GM23338 (cell line): ENCODE measurements at regions not wholly inside any gene's neighbourhood (a gene's known extent, or its start where the extent isn't known, plus 50 kb on each side); places are given as distances from the start of the nearest gene placed in this dataset.

Experiments used
- ATAC-seq: fragments of 200-7000 bp; cut with Tn5 transposase; 3 replicates; pipeline ENCODE4 v1.9.1; 2020
- DNase-seq: peaks from one replicate; pipeline ENCODE4 v3.0.0-alpha.2; 2015; ENCODE audit warnings: low spot score
- H2AFZ ChIP-seq: fragments of 200-600 bp; sonication (generic); 2 replicates; pipeline ENCODE4 v1.8.0; 2016; ENCODE audit warnings: antibody characterized with exemption, mild to moderate bottlenecking, moderate library complexity
- H3F3A ChIP-seq: fragments of 200-600 bp; sonication (generic); replicated peaks from 2 replicates; pipeline ENCODE4 v1.8.0; 2017; ENCODE audit warnings: antibody characterized with exemption, mixed run types, low read depth
- H3K27ac ChIP-seq: fragments of 200-600 bp; sonication (generic); 2 replicates; pipeline ENCODE4 v1.6.1; 2016; ENCODE audit warnings: low read depth
- H3K27me3 ChIP-seq: fragments of 200-600 bp; sonication (generic); 2 replicates; pipeline ENCODE4 v1.8.0; 2016; ENCODE audit warnings: mild to moderate bottlenecking, mixed run types, moderate library complexity; ENCODE audit not compliant: insufficient read depth
- H3K36me3 ChIP-seq: fragments of 200-600 bp; sonication (generic); 2 replicates; pipeline ENCODE4 v1.8.0; 2016; ENCODE audit warnings: mild to moderate bottlenecking; ENCODE audit not compliant: insufficient read depth
- H3K4me1 ChIP-seq: fragments of 200-600 bp; sonication (generic); 2 replicates; pipeline ENCODE4 v1.8.0; 2016; ENCODE audit warnings: mild to moderate bottlenecking, moderate library complexity; ENCODE audit not compliant: insufficient read depth
- H3K4me2 ChIP-seq: fragments of 200-600 bp; sonication (generic); 2 replicates; pipeline ENCODE4 v1.7.1; 2017; ENCODE audit warnings: mixed run types
- H3K4me3 ChIP-seq: fragments of 200-600 bp; sonication (generic); 2 replicates; pipeline ENCODE4 v1.6.1; 2016; ENCODE audit warnings: mixed run types
- H3K79me2 ChIP-seq: fragments of 200-600 bp; sonication (generic); replicated peaks from 2 replicates; pipeline ENCODE4 v1.8.0; 2017; ENCODE audit warnings: mild to moderate bottlenecking; ENCODE audit not compliant: insufficient read depth
- H3K9me2 ChIP-seq: fragments of 200-600 bp; sonication (generic); 2 replicates; pipeline ENCODE4 v1.8.0; 2017; ENCODE audit not compliant: insufficient read depth
- H4K20me1 ChIP-seq: fragments of 200-600 bp; sonication (generic); replicated peaks from 2 replicates; pipeline ENCODE4 v1.8.0; 2017; ENCODE audit warnings: mild to moderate bottlenecking; ENCODE audit not compliant: insufficient read depth
- H3K27ac Mint-ChIP-seq: 2 replicates; pipeline ENCODE4 v1.8.0; 2020; ENCODE audit warnings: inconsistent platforms, mild to moderate bottlenecking, moderate library complexity, mixed read lengths
- H3K27me3 Mint-ChIP-seq: 3 replicates; pipeline ENCODE4 v1.8.0; 2022; ENCODE audit warnings: low read depth, mild to moderate bottlenecking, moderate library complexity, mixed read lengths, inconsistent platforms; ENCODE audit not compliant: insufficient read depth, poor library complexity
- H3K36me3 Mint-ChIP-seq: 3 replicates; pipeline ENCODE4 v1.8.0; 2021; ENCODE audit warnings: low read depth, mild to moderate bottlenecking, inconsistent platforms, moderate library complexity, mixed read lengths
- H3K4me1 Mint-ChIP-seq: 3 replicates; pipeline ENCODE4 v1.8.0; 2020; ENCODE audit warnings: mild to moderate bottlenecking, inconsistent platforms, mixed read lengths
- H3K4me3 Mint-ChIP-seq: 3 replicates; pipeline ENCODE4 v1.8.0; 2021; ENCODE audit warnings: moderate library complexity, mild to moderate bottlenecking, inconsistent platforms, mixed read lengths
- H3K9me3 Mint-ChIP-seq: 3 replicates; pipeline ENCODE4 v1.8.0; 2020; ENCODE audit warnings: moderate library complexity, mild to moderate bottlenecking, inconsistent platforms, mixed read lengths
- JUNB ChIP-seq: IDR thresholded peaks from one replicate; pipeline ENCODE4 v1.6.1; 2016; ENCODE audit warnings: antibody characterized with exemption; ENCODE audit not compliant: unreplicated experiment
- NANOG ChIP-seq: IDR thresholded peaks from 2 replicates; pipeline ENCODE4 v1.6.1; 2016; ENCODE audit warnings: antibody characterized with exemption, borderline replicate concordance
- POLR2AphosphoS5 ChIP-seq: IDR thresholded peaks from 2 replicates; pipeline ENCODE4 v1.6.1; 2016; ENCODE audit warnings: antibody characterized with exemption, low read depth
- STAT1 ChIP-seq: IDR thresholded peaks from one replicate; pipeline ENCODE4 v1.6.1; 2016; ENCODE audit warnings: antibody characterized with exemption; ENCODE audit not compliant: unreplicated experiment
- TF ChIP-seq, protein P1 (sequence below), 2 experiments: fragments of 200-600 bp in 1 of 2; sonication (generic) in 1 of 2; conservative IDR thresholded peaks; 2 replicates each; pipeline versions ENCODE4 v1.5.1 to v1.6.1; 2016 to 2017; ENCODE audit warnings: antibody characterized with exemption in 2 of 2, low read depth in 2 of 2, mild to moderate bottlenecking in 2 of 2, moderate library complexity in 1 of 2
- TF ChIP-seq, protein P2 (sequence below): IDR thresholded peaks from 2 replicates; pipeline ENCODE4 v1.6.1; 2016; ENCODE audit warnings: antibody characterized with exemption
- TF ChIP-seq, protein P3 (sequence below): IDR thresholded peaks from one replicate; pipeline ENCODE4 v1.6.1; 2018; ENCODE audit warnings: antibody characterized with exemption; ENCODE audit not compliant: unreplicated experiment
- TF ChIP-seq, protein P4 (sequence below): fragments of 250-450 bp; sonication (Bioruptor Pico); IDR thresholded peaks from 2 replicates; pipeline ENCODE4 v1.5.0; 2020; ENCODE audit warnings: mild to moderate bottlenecking, moderate library complexity

DNA sequence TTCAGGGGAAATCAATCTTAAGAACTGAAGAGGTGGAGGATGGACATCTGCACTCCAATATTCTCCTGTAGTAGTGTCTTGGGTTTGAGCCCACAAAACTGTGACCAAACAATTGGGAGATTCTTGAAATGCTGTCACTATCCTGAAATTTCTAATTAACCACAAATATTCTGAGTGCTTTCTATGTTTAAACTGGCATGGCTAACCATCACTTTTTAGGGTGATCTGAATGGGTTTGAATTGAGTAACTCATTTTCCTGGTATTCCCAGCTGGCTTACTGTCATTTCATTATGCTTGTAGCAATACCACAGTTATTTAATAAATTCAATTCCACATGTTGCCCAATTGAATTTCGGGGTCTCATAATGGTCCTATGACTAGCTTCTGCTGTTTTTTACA, 216.9 kb upstream of the DCBLD2 start:
- Mint-ChIP-seq H3K36me3 (no peaks in the 10 kb centered on the region), H3K27ac (no peak overlapping the region), H3K4me1 (no peaks in the 10 kb centered on the region), H3K27me3 (peaks cover 5% of the 10 kb centered on the region), H3K4me3 (no peak overlapping the region), H3K9me3 (no peaks in the 10 kb centered on the region; the same call in 2 of the 3 replicates)
- H4K20me1 ChIP-seq: no peaks in the 10 kb centered on the region
- H3K4me2 ChIP-seq: no peak overlapping the region
- H3K4me3 ChIP-seq: no peak overlapping the region
- no peaks in the 10 kb centered on the region for H3F3A ChIP-seq
- DNase-seq (no peak), ATAC-seq (no peak)
- H3K36me3 ChIP-seq: no peaks in the 10 kb centered on the region
- peaks cover 3% of the 10 kb centered on the region; the same call in 1 of the 2 replicates for H3K9me2 ChIP-seq
- H3K27ac ChIP-seq: no peak overlapping the region
- no peaks in the 10 kb centered on the region for H3K4me1 ChIP-seq
- TF ChIP-seq, protein P1, sequence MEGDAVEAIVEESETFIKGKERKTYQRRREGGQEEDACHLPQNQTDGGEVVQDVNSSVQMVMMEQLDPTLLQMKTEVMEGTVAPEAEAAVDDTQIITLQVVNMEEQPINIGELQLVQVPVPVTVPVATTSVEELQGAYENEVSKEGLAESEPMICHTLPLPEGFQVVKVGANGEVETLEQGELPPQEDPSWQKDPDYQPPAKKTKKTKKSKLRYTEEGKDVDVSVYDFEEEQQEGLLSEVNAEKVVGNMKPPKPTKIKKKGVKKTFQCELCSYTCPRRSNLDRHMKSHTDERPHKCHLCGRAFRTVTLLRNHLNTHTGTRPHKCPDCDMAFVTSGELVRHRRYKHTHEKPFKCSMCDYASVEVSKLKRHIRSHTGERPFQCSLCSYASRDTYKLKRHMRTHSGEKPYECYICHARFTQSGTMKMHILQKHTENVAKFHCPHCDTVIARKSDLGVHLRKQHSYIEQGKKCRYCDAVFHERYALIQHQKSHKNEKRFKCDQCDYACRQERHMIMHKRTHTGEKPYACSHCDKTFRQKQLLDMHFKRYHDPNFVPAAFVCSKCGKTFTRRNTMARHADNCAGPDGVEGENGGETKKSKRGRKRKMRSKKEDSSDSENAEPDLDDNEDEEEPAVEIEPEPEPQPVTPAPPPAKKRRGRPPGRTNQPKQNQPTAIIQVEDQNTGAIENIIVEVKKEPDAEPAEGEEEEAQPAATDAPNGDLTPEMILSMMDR (conservative IDR thresholded peaks at IDR 0.05; ENCODE audit: low read depth in 2 of 2): no peak
- TF ChIP-seq, protein P2, sequence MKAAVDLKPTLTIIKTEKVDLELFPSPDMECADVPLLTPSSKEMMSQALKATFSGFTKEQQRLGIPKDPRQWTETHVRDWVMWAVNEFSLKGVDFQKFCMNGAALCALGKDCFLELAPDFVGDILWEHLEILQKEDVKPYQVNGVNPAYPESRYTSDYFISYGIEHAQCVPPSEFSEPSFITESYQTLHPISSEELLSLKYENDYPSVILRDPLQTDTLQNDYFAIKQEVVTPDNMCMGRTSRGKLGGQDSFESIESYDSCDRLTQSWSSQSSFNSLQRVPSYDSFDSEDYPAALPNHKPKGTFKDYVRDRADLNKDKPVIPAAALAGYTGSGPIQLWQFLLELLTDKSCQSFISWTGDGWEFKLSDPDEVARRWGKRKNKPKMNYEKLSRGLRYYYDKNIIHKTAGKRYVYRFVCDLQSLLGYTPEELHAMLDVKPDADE: no peak
- no peak for TF ChIP-seq POLR2AphosphoS5
- no peak for TF ChIP-seq JUNB
- TF ChIP-seq, protein P3, sequence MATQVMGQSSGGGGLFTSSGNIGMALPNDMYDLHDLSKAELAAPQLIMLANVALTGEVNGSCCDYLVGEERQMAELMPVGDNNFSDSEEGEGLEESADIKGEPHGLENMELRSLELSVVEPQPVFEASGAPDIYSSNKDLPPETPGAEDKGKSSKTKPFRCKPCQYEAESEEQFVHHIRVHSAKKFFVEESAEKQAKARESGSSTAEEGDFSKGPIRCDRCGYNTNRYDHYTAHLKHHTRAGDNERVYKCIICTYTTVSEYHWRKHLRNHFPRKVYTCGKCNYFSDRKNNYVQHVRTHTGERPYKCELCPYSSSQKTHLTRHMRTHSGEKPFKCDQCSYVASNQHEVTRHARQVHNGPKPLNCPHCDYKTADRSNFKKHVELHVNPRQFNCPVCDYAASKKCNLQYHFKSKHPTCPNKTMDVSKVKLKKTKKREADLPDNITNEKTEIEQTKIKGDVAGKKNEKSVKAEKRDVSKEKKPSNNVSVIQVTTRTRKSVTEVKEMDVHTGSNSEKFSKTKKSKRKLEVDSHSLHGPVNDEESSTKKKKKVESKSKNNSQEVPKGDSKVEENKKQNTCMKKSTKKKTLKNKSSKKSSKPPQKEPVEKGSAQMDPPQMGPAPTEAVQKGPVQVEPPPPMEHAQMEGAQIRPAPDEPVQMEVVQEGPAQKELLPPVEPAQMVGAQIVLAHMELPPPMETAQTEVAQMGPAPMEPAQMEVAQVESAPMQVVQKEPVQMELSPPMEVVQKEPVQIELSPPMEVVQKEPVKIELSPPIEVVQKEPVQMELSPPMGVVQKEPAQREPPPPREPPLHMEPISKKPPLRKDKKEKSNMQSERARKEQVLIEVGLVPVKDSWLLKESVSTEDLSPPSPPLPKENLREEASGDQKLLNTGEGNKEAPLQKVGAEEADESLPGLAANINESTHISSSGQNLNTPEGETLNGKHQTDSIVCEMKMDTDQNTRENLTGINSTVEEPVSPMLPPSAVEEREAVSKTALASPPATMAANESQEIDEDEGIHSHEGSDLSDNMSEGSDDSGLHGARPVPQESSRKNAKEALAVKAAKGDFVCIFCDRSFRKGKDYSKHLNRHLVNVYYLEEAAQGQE: no peak
- no peak for TF ChIP-seq NANOG
- TF ChIP-seq, protein P4, sequence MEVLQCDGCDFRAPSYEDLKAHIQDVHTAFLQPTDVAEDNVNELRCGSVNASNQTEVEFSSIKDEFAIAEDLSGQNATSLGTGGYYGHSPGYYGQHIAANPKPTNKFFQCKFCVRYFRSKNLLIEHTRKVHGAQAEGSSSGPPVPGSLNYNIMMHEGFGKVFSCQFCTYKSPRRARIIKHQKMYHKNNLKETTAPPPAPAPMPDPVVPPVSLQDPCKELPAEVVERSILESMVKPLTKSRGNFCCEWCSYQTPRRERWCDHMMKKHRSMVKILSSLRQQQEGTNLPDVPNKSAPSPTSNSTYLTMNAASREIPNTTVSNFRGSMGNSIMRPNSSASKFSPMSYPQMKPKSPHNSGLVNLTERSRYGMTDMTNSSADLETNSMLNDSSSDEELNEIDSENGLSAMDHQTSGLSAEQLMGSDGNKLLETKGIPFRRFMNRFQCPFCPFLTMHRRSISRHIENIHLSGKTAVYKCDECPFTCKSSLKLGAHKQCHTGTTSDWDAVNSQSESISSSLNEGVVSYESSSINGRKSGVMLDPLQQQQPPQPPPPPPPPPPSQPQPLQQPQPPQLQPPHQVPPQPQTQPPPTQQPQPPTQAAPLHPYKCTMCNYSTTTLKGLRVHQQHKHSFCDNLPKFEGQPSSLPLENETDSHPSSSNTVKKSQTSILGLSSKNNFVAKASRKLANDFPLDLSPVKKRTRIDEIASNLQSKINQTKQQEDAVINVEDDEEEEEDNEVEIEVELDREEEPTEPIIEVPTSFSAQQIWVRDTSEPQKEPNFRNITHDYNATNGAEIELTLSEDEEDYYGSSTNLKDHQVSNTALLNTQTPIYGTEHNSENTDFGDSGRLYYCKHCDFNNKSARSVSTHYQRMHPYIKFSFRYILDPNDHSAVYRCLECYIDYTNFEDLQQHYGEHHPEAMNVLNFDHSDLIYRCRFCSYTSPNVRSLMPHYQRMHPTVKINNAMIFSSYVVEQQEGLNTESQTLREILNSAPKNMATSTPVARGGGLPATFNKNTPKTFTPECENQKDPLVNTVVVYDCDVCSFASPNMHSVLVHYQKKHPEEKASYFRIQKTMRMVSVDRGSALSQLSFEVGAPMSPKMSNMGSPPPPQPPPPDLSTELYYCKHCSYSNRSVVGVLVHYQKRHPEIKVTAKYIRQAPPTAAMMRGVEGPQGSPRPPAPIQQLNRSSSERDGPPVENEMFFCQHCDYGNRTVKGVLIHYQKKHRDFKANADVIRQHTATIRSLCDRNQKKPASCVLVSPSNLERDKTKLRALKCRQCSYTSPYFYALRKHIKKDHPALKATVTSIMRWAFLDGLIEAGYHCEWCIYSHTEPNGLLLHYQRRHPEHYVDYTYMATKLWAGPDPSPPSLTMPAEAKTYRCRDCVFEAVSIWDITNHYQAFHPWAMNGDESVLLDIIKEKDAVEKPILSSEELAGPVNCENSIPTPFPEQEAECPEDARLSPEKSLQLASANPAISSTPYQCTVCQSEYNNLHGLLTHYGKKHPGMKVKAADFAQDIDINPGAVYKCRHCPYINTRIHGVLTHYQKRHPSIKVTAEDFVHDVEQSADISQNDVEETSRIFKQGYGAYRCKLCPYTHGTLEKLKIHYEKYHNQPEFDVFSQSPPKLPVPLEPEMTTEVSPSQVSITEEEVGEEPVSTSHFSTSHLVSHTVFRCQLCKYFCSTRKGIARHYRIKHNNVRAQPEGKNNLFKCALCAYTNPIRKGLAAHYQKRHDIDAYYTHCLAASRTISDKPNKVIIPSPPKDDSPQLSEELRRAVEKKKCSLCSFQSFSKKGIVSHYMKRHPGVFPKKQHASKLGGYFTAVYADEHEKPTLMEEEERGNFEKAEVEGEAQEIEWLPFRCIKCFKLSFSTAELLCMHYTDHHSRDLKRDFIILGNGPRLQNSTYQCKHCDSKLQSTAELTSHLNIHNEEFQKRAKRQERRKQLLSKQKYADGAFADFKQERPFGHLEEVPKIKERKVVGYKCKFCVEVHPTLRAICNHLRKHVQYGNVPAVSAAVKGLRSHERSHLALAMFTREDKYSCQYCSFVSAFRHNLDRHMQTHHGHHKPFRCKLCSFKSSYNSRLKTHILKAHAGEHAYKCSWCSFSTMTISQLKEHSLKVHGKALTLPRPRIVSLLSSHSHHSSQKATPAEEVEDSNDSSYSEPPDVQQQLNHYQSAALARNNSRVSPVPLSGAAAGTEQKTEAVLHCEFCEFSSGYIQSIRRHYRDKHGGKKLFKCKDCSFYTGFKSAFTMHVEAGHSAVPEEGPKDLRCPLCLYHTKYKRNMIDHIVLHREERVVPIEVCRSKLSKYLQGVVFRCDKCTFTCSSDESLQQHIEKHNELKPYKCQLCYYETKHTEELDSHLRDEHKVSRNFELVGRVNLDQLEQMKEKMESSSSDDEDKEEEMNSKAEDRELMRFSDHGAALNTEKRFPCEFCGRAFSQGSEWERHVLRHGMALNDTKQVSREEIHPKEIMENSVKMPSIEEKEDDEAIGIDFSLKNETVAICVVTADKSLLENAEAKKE (CRISPR knock-in tag): no peak
- no peak for TF ChIP-seq STAT1
- H3K79me2 ChIP-seq: no peaks in the 10 kb centered on the region
- no peaks in the 10 kb centered on the region for H3K27me3 ChIP-seq
- no peak overlapping the region for H2AFZ ChIP-seq
